H9 (cell line): ENCODE measurements at regions not wholly inside any gene's neighbourhood (a gene's known extent, or its start where the extent isn't known, plus 50 kb on each side); places are given as distances from the start of the nearest gene placed in this dataset.

Experiments
- DNase-seq: peaks from one replicate; pipeline ENCODE4 v3.0.0-alpha.2; 2017
- H2AFZ ChIP-seq: one replicate; pipeline ENCODE4 v1.6.1; 2013; ENCODE audit warnings: mild to moderate bottlenecking, low read length, control low read depth, moderate library complexity
- H2AK5ac ChIP-seq: 2 replicates; pipeline ENCODE4 v1.6.1; 2013; ENCODE audit warnings: low read length, control low read depth, mixed read lengths; ENCODE audit not compliant: insufficient read length
- H2BK120ac ChIP-seq: one replicate; pipeline ENCODE4 v1.6.1; 2013; ENCODE audit warnings: low read depth, mild to moderate bottlenecking, low read length, control low read depth, inconsistent platforms; ENCODE audit not compliant: poor library complexity, severe bottlenecking
- H2BK12ac ChIP-seq: 2 replicates; pipeline ENCODE4 v1.6.1; 2013; ENCODE audit warnings: low read length, control low read depth, mixed read lengths, low read depth; ENCODE audit not compliant: insufficient read length
- H2BK15ac ChIP-seq: 2 replicates; pipeline ENCODE4 v1.6.1; 2013; ENCODE audit warnings: low read depth, low read length, control low read depth
- H2BK20ac ChIP-seq: one replicate; pipeline ENCODE4 v1.6.1; 2013; ENCODE audit warnings: low read depth, mild to moderate bottlenecking, low read length, control low read depth, inconsistent platforms; ENCODE audit not compliant: poor library complexity, severe bottlenecking
- H2BK5ac ChIP-seq: 2 replicates; pipeline ENCODE4 v1.6.1; 2013; ENCODE audit warnings: low read length, control low read depth, mixed read lengths; ENCODE audit not compliant: insufficient read length
- H3K14ac ChIP-seq: 2 replicates; pipeline ENCODE4 v1.6.1; 2013; ENCODE audit warnings: low read length, control low read depth; ENCODE audit not compliant: insufficient read depth
- H3K18ac ChIP-seq: 2 replicates; pipeline ENCODE4 v1.6.1; 2013; ENCODE audit warnings: low read depth, mild to moderate bottlenecking, mixed read lengths, low read length, control low read depth; ENCODE audit not compliant: insufficient read length
- H3K23ac ChIP-seq: 2 replicates; pipeline ENCODE4 v1.6.1; 2013; ENCODE audit warnings: low read length, control low read depth, mixed read lengths, low read depth; ENCODE audit not compliant: insufficient read length
- H3K23me2 ChIP-seq: 2 replicates; pipeline ENCODE4 v1.6.1; 2013; ENCODE audit warnings: low read depth, mild to moderate bottlenecking, mixed read lengths, low read length, control low read depth; ENCODE audit not compliant: insufficient read length, poor library complexity, severe bottlenecking
- H3K27ac ChIP-seq: 2 replicates; pipeline ENCODE4 v1.5.1; 2013; ENCODE audit warnings: low read length, control low read depth, mixed read lengths, low read depth; ENCODE audit not compliant: insufficient read length
- H3K27me3 ChIP-seq: 2 replicates; pipeline ENCODE4 v1.6.1; 2013; ENCODE audit warnings: low read length, control low read depth, inconsistent platforms; ENCODE audit not compliant: insufficient read depth
- H3K4ac ChIP-seq: 2 replicates; pipeline ENCODE4 v1.6.1; 2013; ENCODE audit warnings: low read depth, mild to moderate bottlenecking, control low read depth, inconsistent platforms, low read length, moderate library complexity
- H3K4me1 ChIP-seq: 2 replicates; pipeline ENCODE4 v1.6.1; 2013; ENCODE audit warnings: low read length, control low read depth, inconsistent platforms; ENCODE audit not compliant: insufficient read depth
- H3K4me2 ChIP-seq: 2 replicates; pipeline ENCODE4 v1.6.1; 2013; ENCODE audit warnings: low read length, control low read depth, mixed read lengths; ENCODE audit not compliant: insufficient read length, insufficient read depth
- H3K56ac ChIP-seq: 2 replicates; pipeline ENCODE4 v1.6.1; 2013; ENCODE audit warnings: low read depth, mild to moderate bottlenecking, mixed read lengths, low read length, control low read depth; ENCODE audit not compliant: insufficient read length
- H3K79me1 ChIP-seq: 2 replicates; pipeline ENCODE4 v1.6.1; 2013; ENCODE audit warnings: low read depth, mild to moderate bottlenecking, moderate library complexity, low read length, control low read depth, inconsistent platforms; ENCODE audit not compliant: insufficient read depth, poor library complexity, severe bottlenecking
- H3K79me2 ChIP-seq: 2 replicates; pipeline ENCODE4 v1.6.1; 2013; ENCODE audit warnings: low read length, control low read depth, inconsistent platforms; ENCODE audit not compliant: insufficient read depth
- H3K9ac ChIP-seq: 2 replicates; pipeline ENCODE4 v1.6.1; 2013; ENCODE audit warnings: low read length, control low read depth, mixed read lengths; ENCODE audit not compliant: insufficient read length; ENCODE audit errors: extremely low read depth
- H3K9me3 ChIP-seq: one replicate; pipeline ENCODE4 v1.6.1; 2013; ENCODE audit warnings: low read depth, low read length, inconsistent platforms; ENCODE audit not compliant: control insufficient read depth
- H3T11ph ChIP-seq: one replicate; pipeline ENCODE4 v1.6.1; 2013; ENCODE audit warnings: mild to moderate bottlenecking, low read length, control low read depth, inconsistent platforms
- H4K20me1 ChIP-seq: one replicate; pipeline ENCODE4 v1.6.1; 2013; ENCODE audit not compliant: control insufficient read depth, insufficient read length, insufficient read depth
- H4K5ac ChIP-seq: 2 replicates; pipeline ENCODE4 v1.6.1; 2013; ENCODE audit warnings: low read depth, mild to moderate bottlenecking, mixed read lengths, low read length, control low read depth; ENCODE audit not compliant: insufficient read length
- H4K8ac ChIP-seq: replicated peaks from 2 replicates; pipeline ENCODE4 v1.6.1; 2013; ENCODE audit warnings: low read length, control low read depth, mixed read lengths, low read depth; ENCODE audit not compliant: insufficient read length
- H4K91ac ChIP-seq: 2 replicates; pipeline ENCODE4 v1.6.1; 2013; ENCODE audit warnings: low read depth, mild to moderate bottlenecking, moderate library complexity, mixed read lengths, low read length, control low read depth; ENCODE audit not compliant: insufficient read length
- H3K27ac Mint-ChIP-seq, 3 experiments: 2 replicates in 2 of 3; 3 replicates in 1 of 3; pipeline ENCODE4 v1.8.0; 2020 to 2021; ENCODE audit warnings: mixed read lengths in 3 of 3, mild to moderate bottlenecking in 1 of 3, moderate library complexity in 1 of 3
- H3K27me3 Mint-ChIP-seq: 2 replicates; pipeline ENCODE4 v1.8.0; 2021; ENCODE audit warnings: low read depth, mild to moderate bottlenecking, moderate library complexity, mixed read lengths
- H3K36me3 Mint-ChIP-seq, 3 experiments: 2 replicates in 2 of 3; 3 replicates in 1 of 3; pipeline ENCODE4 v1.8.0; 2020 to 2021; ENCODE audit warnings: low read depth in 3 of 3, mixed read lengths in 3 of 3; ENCODE audit not compliant: insufficient read depth in 1 of 3
- H3K4me1 Mint-ChIP-seq, 2 experiments: 2 replicates each; pipeline ENCODE4 v1.8.0; 2020; ENCODE audit warnings: mixed read lengths in 2 of 2
- H3K4me3 Mint-ChIP-seq, 2 experiments: 2 replicates in 1 of 2; 3 replicates in 1 of 2; pipeline ENCODE4 v1.8.0; 2020 to 2021; ENCODE audit warnings: mild to moderate bottlenecking in 2 of 2, mixed read lengths in 2 of 2, moderate library complexity in 1 of 2
- H3K9me3 Mint-ChIP-seq, 2 experiments: 2 replicates in 1 of 2; 3 replicates in 1 of 2; pipeline ENCODE4 v1.8.0; 2020; ENCODE audit warnings: mild to moderate bottlenecking in 2 of 2, mixed read lengths in 2 of 2, moderate library complexity in 1 of 2
- CTCF ChIP-seq: fragments of 200-600 bp; sonication (generic); conservative IDR thresholded peaks from 3 replicates; pipeline ENCODE4 v1.8.0; 2021; ENCODE audit warnings: antibody characterized with exemption, mild to moderate bottlenecking
- WGBS: extraction: QIAGEN DNeasy Blood & Tissue Kit; methylation state at CpG from one replicate; pipeline ENCODE4 v1.1.7; 2013; ENCODE audit warnings: missing lambda C conversion rate, low lambda C conversion rate, mixed read lengths; ENCODE audit not compliant: insufficient read length; ENCODE audit errors: extremely low coverage; 5-methylcytosine and 5-hydroxymethylcytosine counted together

- Histone ChIP-seq H2BK20ac (no peak overlapping the region), H4K8ac (no peak overlapping the region), H3K27ac (no peak overlapping the region), H3K27me3 (no peaks in the 10 kb centered on the region), H4K20me1 (no peaks in the 10 kb centered on the region), H2BK12ac (no peak overlapping the region), H3K56ac (no peak overlapping the region), H3K9me3 (no peaks in the 10 kb centered on the region), H3K4me1 (no peaks in the 10 kb centered on the region), H3K18ac (no peak overlapping the region), H2AFZ (no peak overlapping the region), H3K14ac (no peak overlapping the region), H4K91ac (no peak overlapping the region), H3K79me2 (no peaks in the 10 kb centered on the region), H3K4ac (no peak overlapping the region), H4K5ac (no peak overlapping the region), H2AK5ac (no peak overlapping the region), H2BK120ac (no peak overlapping the region), H3K79me1 (no peaks in the 10 kb centered on the region), H3K4me2 (no peak overlapping the region), H2BK5ac (peak overlapping the region; percentile 64), H3T11ph (no peak overlapping the region), H3K23me2 (no peaks in the 10 kb centered on the region), H3K23ac (no peak overlapping the region), H3K9ac (no peak overlapping the region), H2BK15ac (no peak overlapping the region)
- H3K4me3 Mint-ChIP-seq = no peak overlapping the region
- WGBS = no CpG with 5 or more reads among the region's 2 CpGs
- H3K27me3 Mint-ChIP-seq = no peaks in the 10 kb centered on the region; the same call in 1 of the 2 replicates
- DNase-seq = no peak
- H3K4me1 Mint-ChIP-seq = no peaks in the 10 kb centered on the region
- H3K27ac Mint-ChIP-seq = no peak overlapping the region
- no peaks in the 10 kb centered on the region for H3K9me3 Mint-ChIP-seq
- no peaks in the 10 kb centered on the region for H3K36me3 Mint-ChIP-seq
- no peak for TF ChIP-seq CTCF
Observed at GRCh38 chr1:217322834-217323233, 308.1 kb downstream of the GPATCH2 start.
